Activated CD4-positive, alpha-beta memory T cell treated with anti-CD3 and anti-CD28 coated beads, Interleukin-2, amount 10 ng/mL, durations not matched to agents 7 days and 5 days (primary cell): ENCODE measurements at regions not wholly inside any gene's neighbourhood (a gene's known extent, or its start where the extent isn't known, plus 50 kb on each side); places are given as distances from the start of the nearest gene placed in this dataset.
A peak's percentile ranks its signal among the peaks of the same experiment; 100 is the strongest.

Experiments used
- CTCF ChIA-PET: fragments of 350-600 bp; sonication (Branson Sonifier 250); formaldehyde crosslinking; loops from one replicate; lab custom pipeline; 2021; ENCODE audit warnings: antibody characterized with exemption, inconsistent platforms; lab: Charles Lee
- POLR2A ChIA-PET: fragments of 350-600 bp; sonication (Branson Sonifier 250); formaldehyde crosslinking; loops from one replicate; lab custom pipeline; 2021; ENCODE audit warnings: antibody characterized with exemption; lab: Charles Lee
- DNase-seq: peaks from one replicate; pipeline ENCODE4 v3.0.0-alpha.2; 2020
- H3K27ac Mint-ChIP-seq: one replicate; pipeline ENCODE4 v1.8.0; 2021; ENCODE audit warnings: mild to moderate bottlenecking, mixed read lengths
- H3K27me3 Mint-ChIP-seq: one replicate; pipeline ENCODE4 v1.8.0; 2021; ENCODE audit warnings: mixed read lengths
- H3K36me3 Mint-ChIP-seq: one replicate; pipeline ENCODE4 v1.8.0; 2021; ENCODE audit warnings: low read depth, mixed read lengths
- H3K4me1 Mint-ChIP-seq: one replicate; pipeline ENCODE4 v1.8.0; 2021; ENCODE audit warnings: mixed read lengths
- H3K4me3 Mint-ChIP-seq: one replicate; pipeline ENCODE4 v1.8.0; 2021; ENCODE audit warnings: mild to moderate bottlenecking, mixed read lengths
- H3K9me3 Mint-ChIP-seq: one replicate; pipeline ENCODE4 v1.8.0; 2021; ENCODE audit warnings: mixed read lengths

GRCh38 chr12:46679754-46680153 lies 146.0 kb downstream of the SLC38A4 start:
- POLR2A ChIA-PET: no interaction called here
- Mint-ChIP-seq H3K27ac (no peak overlapping the region), H3K4me1 (peaks cover 6% of the 10 kb centered on the region), H3K36me3 (no peaks in the 10 kb centered on the region), H3K9me3 (peaks cover 5% of the 10 kb centered on the region), H3K27me3 (no peaks in the 10 kb centered on the region), H3K4me3 (no peak overlapping the region)
- no peak for DNase-seq
- CTCF ChIA-PET: no interaction called here

- Mint-ChIP-seq H3K4me1 (peaks cover 6% of the 10 kb centered on the region), H3K27ac (no peak overlapping the region), H3K4me3 (no peak overlapping the region), H3K36me3 (no peaks in the 10 kb centered on the region), H3K9me3 (no peaks in the 10 kb centered on the region), H3K27me3 (peaks cover 2% of the 10 kb centered on the region)
- no peak for DNase-seq
- ChIA-PET POLR2A (no interaction called here), CTCF (no interaction called here)
Measured at GRCh38 chr12:46678426-46678825, 147.4 kb downstream of the SLC38A4 start.

GRCh38 chr12:46677749-46678148 lies 148.0 kb downstream of the SLC38A4 start:
- no peak overlapping the region for H3K27ac Mint-ChIP-seq
- DNase-seq: no peak
- no peak overlapping the region for H3K4me3 Mint-ChIP-seq
- CTCF ChIA-PET: interaction anchor here (0.9 to 1.9 kb wide), 2 partner anchors 292 to 553 kb away, joined by 3 to 11 read pairs; no protein-coding TSS in a partner anchor
- H3K9me3 Mint-ChIP-seq: no peaks in the 10 kb centered on the region
- POLR2A ChIA-PET: interaction anchor here (3.6 kb wide), 1 partner anchor 307 kb away, joined by 12 read pairs; no protein-coding TSS in a partner anchor
- peaks cover 2% of the 10 kb centered on the region for H3K27me3 Mint-ChIP-seq
- H3K36me3 Mint-ChIP-seq: no peaks in the 10 kb centered on the region
- H3K4me1 Mint-ChIP-seq: peaks cover 6% of the 10 kb centered on the region

- CTCF ChIA-PET: interaction anchor here (0.8 to 2.6 kb wide), 6 partner anchors 153 to 552 kb away, joined by 3 to 11 read pairs (median 3); no protein-coding TSS in a partner anchor
- Mint-ChIP-seq H3K4me1 (peaks cover 6% of the 10 kb centered on the region), H3K27me3 (peaks cover 2% of the 10 kb centered on the region), H3K27ac (no peak overlapping the region), H3K9me3 (no peaks in the 10 kb centered on the region), H3K36me3 (no peaks in the 10 kb centered on the region), H3K4me3 (no peak overlapping the region)
- POLR2A ChIA-PET: interaction anchor here (3.6 kb wide), 1 partner anchor 306 kb away, joined by 12 read pairs; no protein-coding TSS in a partner anchor
- no peak for DNase-seq
Measured at GRCh38 chr12:46676797-46677520, 148.8 kb downstream of the SLC38A4 start.

GRCh38 chr12:46676396-46676795 lies 149.4 kb downstream of the SLC38A4 start:
- H3K27me3 Mint-ChIP-seq: peaks cover 2% of the 10 kb centered on the region
- no peaks in the 10 kb centered on the region for H3K36me3 Mint-ChIP-seq
- no peak for DNase-seq
- no peak overlapping the region for H3K4me3 Mint-ChIP-seq
- no peaks in the 10 kb centered on the region for H3K9me3 Mint-ChIP-seq
- POLR2A ChIA-PET: interaction anchor here (3.6 kb wide), 1 partner anchor 306 kb away, joined by 12 read pairs; no protein-coding TSS in a partner anchor
- peaks cover 6% of the 10 kb centered on the region for H3K4me1 Mint-ChIP-seq
- CTCF ChIA-PET: interaction anchor here (0.8 to 2.6 kb wide), 5 partner anchors 153 to 551 kb away, joined by 3 to 11 read pairs (median 3); no protein-coding TSS in a partner anchor
- H3K27ac Mint-ChIP-seq: no peak overlapping the region

- no peak for DNase-seq
- no peak overlapping the region for H3K27ac Mint-ChIP-seq
- ChIA-PET POLR2A (interaction anchor here (3.6 kb wide), 1 partner anchor 305 kb away, joined by 12 read pairs; no protein-coding TSS in a partner anchor), CTCF (interaction anchor here (0.5 to 2.6 kb wide), 5 partner anchors 152 to 551 kb away, joined by 3 to 11 read pairs (median 6); no protein-coding TSS in a partner anchor)
- no peak overlapping the region for H3K4me3 Mint-ChIP-seq
- no peaks in the 10 kb centered on the region for H3K9me3 Mint-ChIP-seq
- peaks cover 6% of the 10 kb centered on the region for H3K4me1 Mint-ChIP-seq
- H3K27me3 Mint-ChIP-seq: peaks cover 2% of the 10 kb centered on the region
- no peaks in the 10 kb centered on the region for H3K36me3 Mint-ChIP-seq
Measured at GRCh38 chr12:46675736-46676135, 150.1 kb downstream of the SLC38A4 start.

GRCh38 chr12:46674800-46675199 lies 151.0 kb downstream of the SLC38A4 start:
- H3K36me3 Mint-ChIP-seq: no peaks in the 10 kb centered on the region
- H3K4me3 Mint-ChIP-seq: no peak overlapping the region
- ChIA-PET POLR2A (interaction anchor here (0.7 to 3.6 kb wide), 2 partner anchors 304 to 318 kb away, joined by 3 to 12 read pairs; no protein-coding TSS in a partner anchor), CTCF (interaction anchor here (0.9 to 2.6 kb wide), 5 partner anchors 11 to 723 kb away, joined by 3 to 6 read pairs (median 3); no protein-coding TSS in a partner anchor)
- DNase-seq: no peak
- H3K9me3 Mint-ChIP-seq: no peaks in the 10 kb centered on the region
- H3K27me3 Mint-ChIP-seq: peaks cover 2% of the 10 kb centered on the region
- peaks cover 6% of the 10 kb centered on the region for H3K4me1 Mint-ChIP-seq
- H3K27ac Mint-ChIP-seq: no peak overlapping the region

GRCh38 chr12:46674129-46674528 lies 151.7 kb downstream of the SLC38A4 start:
- no peaks in the 10 kb centered on the region for H3K9me3 Mint-ChIP-seq
- POLR2A ChIA-PET: interaction anchor here (0.7 to 3.6 kb wide), 2 partner anchors 303 to 318 kb away, joined by 3 to 12 read pairs; no protein-coding TSS in a partner anchor
- no peak overlapping the region for H3K4me3 Mint-ChIP-seq
- no peaks in the 10 kb centered on the region for H3K36me3 Mint-ChIP-seq
- peaks cover 6% of the 10 kb centered on the region for H3K4me1 Mint-ChIP-seq
- no peak for DNase-seq
- H3K27ac Mint-ChIP-seq: no peak overlapping the region
- CTCF ChIA-PET: interaction anchor here (1.0 to 2.6 kb wide), 4 partner anchors 10 to 724 kb away, joined by 3 to 6 read pairs (median 3); no protein-coding TSS in a partner anchor
- H3K27me3 Mint-ChIP-seq: peaks cover 2% of the 10 kb centered on the region

- H3K27me3 Mint-ChIP-seq: peaks cover 2% of the 10 kb centered on the region
- H3K4me3 Mint-ChIP-seq: no peak overlapping the region
- POLR2A ChIA-PET: no interaction called here
- no peak overlapping the region for H3K27ac Mint-ChIP-seq
- CTCF ChIA-PET: no interaction called here
- no peaks in the 10 kb centered on the region for H3K36me3 Mint-ChIP-seq
- H3K9me3 Mint-ChIP-seq: no peaks in the 10 kb centered on the region
- no peak for DNase-seq
- peaks cover under 1% of the 10 kb centered on the region for H3K4me1 Mint-ChIP-seq
Measured at GRCh38 chr12:46671102-46671501, 154.7 kb downstream of the SLC38A4 start.

- Mint-ChIP-seq H3K4me3 (no peak overlapping the region), H3K27ac (no peak overlapping the region), H3K4me1 (peaks cover 4% of the 10 kb centered on the region), H3K9me3 (no peaks in the 10 kb centered on the region), H3K36me3 (no peaks in the 10 kb centered on the region), H3K27me3 (peaks cover 2% of the 10 kb centered on the region)
- CTCF ChIA-PET: no interaction called here
- POLR2A ChIA-PET: no interaction called here
- DNase-seq: no peak
Measured at GRCh38 chr12:46670636-46671035, 155.2 kb downstream of the SLC38A4 start.

- Mint-ChIP-seq H3K27me3 (peaks cover 2% of the 10 kb centered on the region), H3K36me3 (no peaks in the 10 kb centered on the region), H3K4me3 (no peak overlapping the region), H3K4me1 (peaks cover 13% of the 10 kb centered on the region), H3K27ac (no peak overlapping the region), H3K9me3 (no peaks in the 10 kb centered on the region)
- ChIA-PET CTCF (no interaction called here), POLR2A (no interaction called here)
- no peak for DNase-seq
Measured at GRCh38 chr12:46669720-46670119, 156.1 kb downstream of the SLC38A4 start.

GRCh38 chr12:46667551-46667950 lies 158.2 kb downstream of the SLC38A4 start:
- no peaks in the 10 kb centered on the region for H3K36me3 Mint-ChIP-seq
- H3K27ac Mint-ChIP-seq: no peak overlapping the region
- POLR2A ChIA-PET: no interaction called here
- no peak for DNase-seq
- H3K4me1 Mint-ChIP-seq: peaks cover 23% of the 10 kb centered on the region
- H3K9me3 Mint-ChIP-seq: no peaks in the 10 kb centered on the region
- H3K4me3 Mint-ChIP-seq: no peak overlapping the region
- CTCF ChIA-PET: interaction anchor here (1.0 to 1.5 kb wide), 2 partner anchors 11 to 509 kb away, joined by 3 to 4 read pairs; no protein-coding TSS in a partner anchor
- no peaks in the 10 kb centered on the region for H3K27me3 Mint-ChIP-seq

GRCh38 chr12:46664761-46665287 lies 161.0 kb downstream of the SLC38A4 start:
- H3K36me3 Mint-ChIP-seq: no peaks in the 10 kb centered on the region
- H3K27me3 Mint-ChIP-seq: no peaks in the 10 kb centered on the region
- peak overlapping the region; percentile 37 for H3K27ac Mint-ChIP-seq
- H3K4me3 Mint-ChIP-seq: no peak overlapping the region
- ChIA-PET CTCF (no interaction called here), POLR2A (interaction anchor here (0.8 to 1.0 kb wide), 2 partner anchors 206 to 674 kb away, joined by 3 read pairs; no protein-coding TSS in a partner anchor)
- peak; percentile 39 for DNase-seq
- peaks cover 42% of the 10 kb centered on the region for H3K4me1 Mint-ChIP-seq
- no peaks in the 10 kb centered on the region for H3K9me3 Mint-ChIP-seq
